ACHN (cell line): ENCODE measurements at regions not wholly inside any gene's neighbourhood (a gene's known extent, or its start where the extent isn't known, plus 50 kb on each side); places are given as distances from the start of the nearest gene placed in this dataset.
"Not testable (repeated sequence)": the region's sequence is repeated elsewhere in the genome, so short reads cannot be mapped to it uniquely, and the experiment has no call there.

Experiments used
- DNase-seq: peaks from one replicate; pipeline ENCODE4 v3.0.0-alpha.2; 2015
- in situ Hi-C: cut with HindIII; loops from 2 replicates; pipeline ENCODE4 v1.10.0; 2017; ENCODE audit warnings: low sequenced_read_pairs, low pct_ligation_motif_present, low pct_unique_long_range_greater_than_20kb

DNA sequence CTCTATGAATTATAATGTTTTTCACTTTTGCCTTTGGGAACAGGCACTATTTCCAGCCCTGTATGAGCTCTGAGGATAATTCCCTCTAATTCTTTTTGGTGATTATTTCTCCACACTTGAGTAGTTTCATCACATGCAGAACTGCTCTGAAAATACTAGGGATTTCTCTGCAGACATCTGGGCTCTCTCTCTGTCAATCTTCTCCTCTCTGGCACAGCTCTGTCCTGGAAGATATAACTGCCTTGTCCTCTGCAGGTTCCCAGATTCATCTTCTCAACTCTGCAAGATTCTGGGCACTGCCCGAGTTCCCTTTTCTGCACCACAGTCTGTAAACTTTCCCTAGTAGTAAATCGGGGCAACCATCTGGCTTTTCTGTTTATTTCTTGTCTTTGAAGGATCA lies 131.3 kb upstream of the FMN2 start:
- DNase-seq: no peak
- in situ Hi-C loops: no loop called here

DNA sequence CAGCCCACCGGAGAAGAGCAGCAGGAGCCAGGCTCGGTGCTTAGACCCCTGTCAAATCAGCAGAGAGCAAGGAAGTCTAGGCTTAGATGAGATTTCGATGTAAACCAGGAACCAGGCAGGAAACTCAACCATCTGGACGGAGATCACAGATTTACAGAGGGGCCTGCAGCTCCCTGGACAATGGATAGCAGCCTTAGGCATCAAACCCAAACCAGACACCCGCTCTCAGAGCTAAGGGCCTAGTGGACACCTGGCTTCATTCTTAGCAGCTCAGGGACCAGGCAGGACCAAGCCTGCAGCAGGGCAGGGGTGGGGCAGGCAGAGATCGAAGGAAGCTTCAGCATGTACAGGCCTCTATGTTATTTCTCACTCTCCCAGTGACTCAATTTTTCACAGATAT lies 127.8 kb upstream of the FMN2 start:
- in situ Hi-C loops: no loop called here
- no peak for DNase-seq

DNA sequence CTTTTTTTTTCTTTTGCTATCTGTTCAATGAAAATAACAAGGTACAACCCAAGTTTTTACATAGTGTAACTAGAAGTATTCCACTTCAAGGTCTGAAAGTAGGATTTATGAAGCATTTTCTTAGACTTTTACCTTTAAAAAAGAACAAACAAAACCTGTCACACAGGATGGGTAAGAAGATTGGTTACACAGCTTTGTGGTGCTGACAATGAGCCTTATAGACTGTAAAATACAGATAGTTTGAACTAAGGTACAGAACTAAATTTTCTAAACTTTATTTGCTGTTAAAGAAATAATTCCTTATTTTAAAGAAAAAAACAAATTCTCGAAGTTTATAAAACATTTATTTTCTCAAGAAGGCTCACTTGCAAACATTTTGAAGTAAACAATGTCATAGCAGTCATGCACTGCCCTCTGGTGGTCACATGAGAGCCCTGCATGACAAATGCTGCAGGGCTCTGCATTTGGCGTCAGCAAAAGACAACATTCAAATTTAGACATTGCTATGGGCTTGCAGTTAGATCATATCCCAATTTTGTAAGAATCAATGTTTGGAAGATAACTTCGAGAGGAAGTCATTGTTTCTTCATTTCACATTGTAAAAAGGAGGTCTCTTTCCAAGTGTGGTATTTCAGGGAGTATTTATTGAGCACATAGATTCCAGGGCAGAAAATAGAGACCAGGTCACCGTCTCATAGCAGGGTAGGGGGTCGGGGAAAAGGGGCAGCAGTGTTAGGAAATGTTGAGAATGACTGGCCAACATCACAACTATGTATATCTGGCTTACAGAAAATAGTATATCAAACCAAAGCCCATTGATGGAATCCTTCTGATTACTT lies 115.3 kb upstream of the FMN2 start:
- DNase-seq: peak; percentile 57
- in situ Hi-C loops: no loop called here

DNA sequence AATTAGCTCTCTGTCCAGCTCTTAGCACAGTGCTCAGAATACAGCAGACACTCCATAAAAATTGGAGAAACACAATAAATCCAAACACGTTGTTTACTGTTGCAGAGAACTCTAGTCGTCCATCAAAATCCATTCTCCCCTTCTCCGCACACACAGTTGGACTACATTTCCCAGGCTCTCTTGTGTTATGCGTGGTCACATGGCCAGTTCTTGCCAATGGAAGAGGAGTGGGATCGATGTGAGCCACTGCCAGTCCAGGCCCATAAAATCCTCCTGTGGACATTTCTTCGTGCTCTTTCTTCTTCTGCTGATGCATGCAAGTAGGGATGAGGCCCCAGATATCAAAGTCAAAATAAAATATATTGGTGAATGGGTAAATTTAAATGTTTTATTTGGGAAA lies 114.3 kb upstream of the FMN2 start:
- DNase-seq: no peak
- in situ Hi-C loops: no loop called here

DNA sequence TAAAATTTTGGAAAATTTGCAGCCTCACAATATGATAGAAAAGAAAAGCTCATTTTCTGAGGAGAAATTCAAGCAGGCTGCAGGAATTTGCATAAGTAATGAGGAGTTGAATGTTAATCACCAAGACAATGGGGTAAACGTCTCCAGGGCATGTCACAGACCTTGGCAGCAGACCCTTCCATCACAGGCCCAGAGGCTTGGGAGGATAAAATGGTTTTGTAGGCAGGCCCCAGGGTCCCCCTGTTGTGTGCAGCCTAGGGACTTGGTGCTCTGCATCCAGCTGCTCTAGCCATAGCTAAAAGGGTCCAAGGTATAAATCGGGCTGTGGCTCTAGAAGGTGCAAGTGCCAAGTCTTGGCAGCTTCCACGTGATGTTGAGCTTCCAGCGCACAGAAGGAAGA lies 112.2 kb upstream of the FMN2 start:
- DNase-seq: no peak
- in situ Hi-C loops: no loop called here

DNA sequence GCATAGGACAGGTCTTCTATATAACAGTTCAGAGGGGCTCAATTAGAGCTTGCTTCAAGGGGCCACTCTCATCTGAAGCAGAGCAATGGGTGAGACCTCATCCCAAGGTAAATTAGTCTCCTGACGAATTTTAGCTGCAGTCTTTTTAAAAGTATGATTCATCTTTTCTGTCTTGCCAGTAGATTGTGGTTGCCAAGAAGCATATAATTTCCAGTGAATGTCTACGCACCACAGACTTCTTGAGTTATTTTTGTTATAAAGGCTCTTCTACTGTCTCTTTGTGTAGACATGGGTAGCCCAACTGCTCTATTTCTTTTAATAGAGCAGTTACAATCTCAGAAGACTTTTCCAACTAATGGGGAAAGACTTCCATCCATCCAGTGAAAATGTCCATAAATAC lies 108.9 kb upstream of the FMN2 start:
- DNase-seq: no peak
- in situ Hi-C loops: no loop called here

DNA sequence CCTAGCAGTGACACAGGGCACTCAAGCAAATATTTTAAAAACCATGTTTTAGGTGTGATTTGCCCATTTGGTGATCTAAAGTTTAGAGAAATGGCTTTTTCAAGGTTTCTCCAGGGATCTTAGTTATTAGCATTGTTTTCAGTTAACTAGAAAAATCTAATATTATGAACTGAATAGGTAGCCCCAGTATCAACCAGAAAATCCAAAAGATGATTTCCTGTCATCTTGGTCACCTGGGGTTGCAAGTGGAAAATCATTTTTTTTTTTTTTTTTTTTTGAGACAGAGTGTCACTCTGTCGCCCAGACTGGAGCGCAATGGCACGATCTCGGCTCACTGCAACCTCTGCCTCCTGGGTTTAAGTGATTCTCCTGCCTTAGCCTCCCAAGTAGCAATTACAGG lies 106.6 kb upstream of the FMN2 start:
- in situ Hi-C loops: no loop called here

DNA sequence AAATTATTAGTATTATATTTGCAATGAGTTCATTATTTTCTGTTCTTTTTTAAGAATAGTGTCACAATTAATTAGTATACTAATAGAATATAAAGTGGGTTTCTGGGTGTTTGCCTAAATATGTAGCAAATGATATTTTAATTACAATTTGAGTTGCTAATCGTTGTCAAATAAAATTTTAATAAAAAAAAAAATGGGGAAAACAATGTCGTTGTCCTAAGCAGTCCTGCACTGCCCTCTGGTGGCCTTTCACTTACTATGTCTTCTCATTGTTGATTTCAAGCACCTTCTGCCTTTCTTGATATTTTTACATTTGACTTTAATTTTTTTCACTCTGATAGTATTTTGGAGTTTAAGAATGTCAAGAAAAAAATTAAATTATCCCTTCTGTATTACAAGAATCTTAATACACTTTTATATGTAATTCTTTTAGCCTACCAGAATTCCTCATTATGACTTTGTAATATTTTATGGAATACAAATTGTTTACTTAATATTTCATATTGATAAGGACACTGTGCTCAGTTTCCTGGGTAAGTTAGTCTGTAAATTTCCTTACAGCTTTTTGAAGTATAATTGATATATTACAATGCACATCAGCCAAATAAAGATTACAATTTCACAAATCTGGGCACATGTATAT lies 104.5 kb upstream of the FMN2 start:
- in situ Hi-C loops: no loop called here
- DNase-seq: peak; percentile 55

More for the DNA sequence above, 106.6 kb upstream of the FMN2 start:
- no peak for DNase-seq

DNA sequence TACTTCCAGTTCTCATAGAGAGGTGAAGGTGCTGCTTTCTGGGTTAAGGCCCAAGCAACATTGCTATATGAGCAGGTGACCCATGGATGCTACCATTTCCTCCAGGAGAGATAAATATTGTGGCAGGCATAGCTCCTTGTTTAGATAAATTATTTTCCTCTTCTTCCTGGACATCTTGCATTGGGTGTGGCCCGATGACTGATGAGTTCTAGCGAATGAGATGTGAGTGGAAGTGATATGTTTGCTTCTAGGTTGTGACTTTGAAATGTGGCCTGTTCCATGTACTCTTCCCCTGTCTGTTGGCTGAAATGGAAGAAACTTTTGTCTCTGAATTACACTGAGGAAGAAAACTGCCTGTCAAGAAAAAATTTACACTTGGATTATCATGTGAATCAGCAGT lies 101.7 kb upstream of the FMN2 start:
- in situ Hi-C loops: no loop called here

DNA sequence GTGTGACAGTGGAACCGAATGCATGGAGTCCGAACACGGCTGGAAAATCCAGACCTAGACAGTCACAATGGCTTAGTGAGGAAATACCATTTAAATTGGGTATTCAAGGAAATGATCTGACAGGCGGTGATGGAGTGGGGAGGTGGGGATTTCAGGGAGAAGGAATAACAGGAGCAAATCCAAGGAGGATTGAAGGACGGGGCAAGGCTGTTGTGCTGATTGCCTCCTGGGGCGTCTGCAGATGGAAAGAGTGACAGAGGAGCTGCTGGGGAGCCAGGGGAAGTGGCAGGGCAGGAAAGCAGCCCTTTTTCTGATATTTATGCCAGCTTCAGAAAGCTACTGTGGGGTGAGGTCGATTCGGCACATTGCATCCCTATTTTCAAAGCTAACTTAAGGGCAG lies 99.1 kb upstream of the FMN2 start:
- DNase-seq, in situ Hi-C loops: not testable (repeated sequence)

More for the DNA sequence above, 101.7 kb upstream of the FMN2 start:
- no peak for DNase-seq

DNA sequence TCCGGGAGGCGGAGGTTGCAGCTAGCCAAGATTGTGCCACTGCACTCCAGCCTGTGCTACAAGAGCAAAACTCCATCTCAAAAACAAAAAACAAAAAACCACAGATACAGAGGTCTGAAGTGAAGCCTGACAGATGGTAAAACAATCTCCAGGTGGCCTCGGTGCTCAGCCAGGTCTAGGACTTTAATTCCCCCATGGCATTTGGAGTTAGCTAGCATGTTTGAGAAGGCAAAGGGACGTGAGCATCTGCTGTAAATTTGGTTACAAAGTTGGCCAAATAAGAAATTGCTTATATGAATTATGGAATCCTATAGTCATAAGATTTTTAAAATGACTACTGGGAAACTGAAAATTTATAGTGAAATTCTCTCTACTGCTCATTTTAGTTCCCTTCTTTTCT lies 98.3 kb upstream of the FMN2 start:
- in situ Hi-C loops: no loop called here
- DNase-seq: no peak

DNA sequence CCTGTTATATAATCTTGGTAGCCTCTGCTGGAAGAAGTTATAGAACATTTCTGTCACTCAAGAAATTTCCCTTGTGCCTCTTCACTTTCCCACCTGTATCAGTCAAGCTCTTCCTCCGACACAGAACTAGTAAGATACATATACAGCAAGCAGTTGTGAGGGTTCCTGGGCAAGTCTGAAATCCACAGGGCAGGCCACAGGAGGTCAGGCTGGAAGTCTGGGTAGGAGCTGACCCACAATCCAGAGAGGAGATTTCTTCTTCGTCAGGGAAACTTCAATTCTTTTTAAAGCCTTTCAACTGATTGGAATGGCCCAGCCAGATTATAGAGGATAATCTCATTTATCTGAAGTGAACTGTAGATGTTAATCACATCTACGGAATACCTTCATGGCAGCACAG lies 96.4 kb upstream of the FMN2 start:
- in situ Hi-C loops: no loop called here

DNA sequence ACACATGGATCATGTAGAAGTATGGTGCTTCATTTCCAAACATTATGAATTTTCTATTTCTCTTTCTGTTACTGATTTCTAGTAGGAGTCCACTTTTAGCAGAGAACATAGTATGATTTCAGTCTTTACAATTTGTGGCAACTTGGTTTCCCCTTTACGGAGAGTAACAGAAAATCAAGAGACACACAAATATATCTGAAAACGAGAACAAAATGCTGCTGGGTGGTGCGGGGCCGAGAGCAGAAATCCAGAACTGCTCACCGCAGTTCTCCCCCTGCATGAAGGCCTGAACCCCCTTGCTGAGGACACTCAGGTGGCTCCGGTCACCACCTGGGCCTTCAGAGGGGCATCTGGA lies 94.5 kb upstream of the FMN2 start:
- no peak for DNase-seq
- in situ Hi-C loops: no loop called here

More for the DNA sequence above, 96.4 kb upstream of the FMN2 start:
- no peak for DNase-seq

DNA sequence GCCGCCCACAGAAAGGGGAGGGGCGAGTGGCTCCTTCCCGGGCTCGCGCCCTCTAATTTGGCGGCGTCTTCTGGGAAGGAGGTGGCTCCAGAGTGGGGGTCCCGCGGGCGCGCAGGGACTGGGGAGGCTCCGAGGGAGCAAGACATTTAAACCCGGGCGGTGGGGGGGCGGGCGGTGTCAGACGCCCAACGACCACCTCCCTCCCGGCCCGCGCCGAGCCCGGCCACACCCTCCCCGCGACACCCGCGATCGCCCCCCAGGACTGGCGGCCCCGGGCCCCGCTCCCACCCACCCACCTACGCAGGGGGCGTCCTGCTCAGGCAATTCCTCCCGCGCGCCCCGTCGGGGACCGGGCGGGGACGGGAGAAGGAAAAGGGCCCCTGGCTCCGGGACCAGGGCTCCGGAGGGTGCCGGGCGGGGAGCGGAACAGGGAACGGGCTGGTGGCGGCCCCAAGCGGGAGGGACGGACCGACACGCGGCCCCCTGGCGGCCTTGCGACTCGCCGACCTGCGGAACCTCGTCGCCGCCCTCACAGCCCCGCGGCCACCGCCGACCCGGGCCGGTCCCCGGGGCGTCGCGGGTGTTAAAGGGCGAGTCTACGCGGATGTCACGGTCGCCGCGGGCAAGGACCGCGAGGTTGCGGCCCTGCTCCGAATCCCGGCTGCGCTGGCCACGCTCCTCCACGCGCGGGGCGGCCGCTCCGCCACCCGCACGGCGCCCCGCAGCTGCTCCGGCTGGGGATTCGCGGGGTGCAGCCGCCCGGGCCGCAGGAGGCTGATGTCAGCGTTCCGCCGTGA lies 94.0 kb upstream of the FMN2 start:
- in situ Hi-C loops: no loop called here

DNA sequence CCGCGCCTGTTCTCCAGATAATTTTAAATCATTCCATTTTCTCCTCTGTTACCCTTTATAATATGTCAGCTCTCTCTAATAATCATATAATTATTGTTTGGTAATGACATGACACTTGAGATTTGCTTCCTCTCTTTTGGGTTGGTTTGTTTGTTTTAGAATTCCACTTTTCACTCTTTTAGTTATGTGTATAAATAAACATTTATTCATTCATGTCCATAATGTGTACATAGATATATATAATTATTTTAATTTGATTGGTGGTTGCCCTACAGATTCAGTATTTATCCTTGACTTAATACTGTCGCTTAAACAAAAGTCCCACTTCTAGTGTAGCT lies 93.4 kb upstream of the FMN2 start:
- DNase-seq: no peak
- in situ Hi-C loops: no loop called here

More for the DNA sequence above, 94.0 kb upstream of the FMN2 start:
- DNase-seq: peak; percentile 38

DNA sequence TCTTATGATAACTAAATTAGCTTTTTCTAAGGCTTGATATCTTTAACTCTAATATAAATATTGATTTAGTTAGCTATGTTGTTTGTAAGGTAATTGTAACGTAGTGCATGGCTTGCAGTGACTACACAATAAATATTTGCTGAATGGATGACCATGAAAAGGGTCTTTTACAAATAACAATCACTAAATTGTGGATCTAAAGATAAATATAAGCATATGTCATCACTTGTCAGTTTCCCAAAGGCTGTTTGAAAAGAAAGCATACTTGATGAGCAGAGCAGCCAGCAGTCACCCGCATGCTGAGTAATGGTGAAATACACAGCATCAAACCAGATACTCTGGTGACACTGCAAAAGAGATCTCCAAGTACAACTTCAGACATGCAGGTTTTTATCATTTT lies 92.5 kb upstream of the FMN2 start:
- DNase-seq: no peak
- in situ Hi-C loops: no loop called here

DNA sequence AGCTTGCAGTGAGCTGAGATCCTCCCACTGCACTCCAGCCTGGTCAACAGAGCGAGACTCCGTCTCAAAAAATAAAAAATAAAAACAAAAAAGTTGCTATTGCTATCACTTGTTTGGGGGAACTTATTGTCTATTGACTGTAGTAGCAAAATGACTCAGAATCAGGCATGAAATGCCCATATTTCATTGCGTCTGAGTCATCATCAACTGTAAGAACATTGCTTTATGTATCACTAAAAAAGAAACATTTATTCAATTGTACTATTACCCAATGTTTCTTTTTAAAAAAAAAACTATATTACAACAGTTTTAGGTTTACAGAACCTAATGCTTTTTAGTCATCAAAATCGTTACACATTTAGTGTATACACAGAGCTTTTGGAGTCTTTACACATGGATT lies 91.0 kb upstream of the FMN2 start:
- in situ Hi-C loops: no loop called here
- no peak for DNase-seq

DNA sequence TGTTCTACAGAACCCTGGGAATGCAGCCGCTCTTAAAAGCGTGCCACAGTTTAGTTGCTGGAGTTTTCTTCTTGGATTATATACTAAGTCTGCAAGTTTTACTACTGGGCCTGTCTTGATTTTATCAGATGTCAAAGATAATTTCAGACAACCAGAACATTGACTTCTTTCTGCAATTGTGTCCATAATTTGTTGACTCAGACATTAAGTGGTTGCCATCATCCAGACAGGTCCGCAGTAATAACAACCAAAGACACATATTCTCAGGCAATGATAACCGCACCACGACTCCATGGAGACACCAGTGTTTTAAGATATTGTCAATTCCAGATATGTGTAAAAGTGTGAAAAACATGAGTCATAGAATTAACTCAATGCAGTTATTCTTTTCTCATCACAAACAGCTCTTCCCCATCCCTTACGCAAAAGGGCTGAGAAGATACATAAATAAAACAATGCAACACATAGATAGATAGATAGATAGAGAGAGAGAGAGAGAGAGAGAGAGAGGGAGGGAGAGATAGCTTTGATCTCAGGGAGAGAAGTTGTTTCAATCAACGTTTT lies 90.4 kb upstream of the FMN2 start:
- in situ Hi-C loops: no loop called here
- no peak for DNase-seq

DNA sequence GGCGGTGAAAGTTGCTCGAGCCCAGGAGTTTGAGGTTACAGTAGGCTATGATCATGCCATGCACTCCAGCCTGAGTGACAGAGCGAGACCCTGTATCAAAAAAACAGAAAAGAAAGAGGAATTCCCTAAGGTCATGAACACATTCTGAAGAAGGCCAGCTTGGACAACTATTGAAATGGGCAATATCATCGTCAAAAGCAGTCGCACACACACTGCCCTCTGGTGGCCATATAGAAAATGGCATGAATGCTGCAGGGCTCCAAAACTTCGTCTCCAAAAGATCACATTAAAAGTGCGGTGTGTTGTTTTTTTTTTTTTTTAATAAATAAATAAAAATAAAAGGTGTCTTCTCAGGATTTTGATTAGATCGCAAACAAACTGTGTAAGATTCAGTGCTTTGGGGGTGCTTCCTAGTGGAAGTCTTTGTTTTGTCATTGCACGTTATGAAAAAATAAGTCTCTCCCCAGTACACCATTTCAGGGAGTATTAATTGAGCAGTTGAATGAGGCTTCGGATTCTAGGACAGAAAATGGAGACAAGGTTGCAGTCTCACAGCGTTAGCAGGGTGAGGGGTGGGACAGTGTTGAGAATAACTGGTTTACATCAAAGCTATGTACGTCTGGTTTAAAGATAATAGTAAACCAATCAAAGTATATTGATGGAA lies 87.5 kb upstream of the FMN2 start:
- DNase-seq: peak; percentile 25
- in situ Hi-C loops: no loop called here
